ENCODE measurements at regions not wholly inside any gene's neighbourhood (a gene's known extent, or its start where the extent isn't known, plus 50 kb on each side); places are given as distances from the start of the nearest gene placed in this dataset.
"Not testable (repeated sequence)": the region's sequence is repeated elsewhere in the genome, so short reads cannot be mapped to it uniquely, and the experiment has no call there.

DNA sequence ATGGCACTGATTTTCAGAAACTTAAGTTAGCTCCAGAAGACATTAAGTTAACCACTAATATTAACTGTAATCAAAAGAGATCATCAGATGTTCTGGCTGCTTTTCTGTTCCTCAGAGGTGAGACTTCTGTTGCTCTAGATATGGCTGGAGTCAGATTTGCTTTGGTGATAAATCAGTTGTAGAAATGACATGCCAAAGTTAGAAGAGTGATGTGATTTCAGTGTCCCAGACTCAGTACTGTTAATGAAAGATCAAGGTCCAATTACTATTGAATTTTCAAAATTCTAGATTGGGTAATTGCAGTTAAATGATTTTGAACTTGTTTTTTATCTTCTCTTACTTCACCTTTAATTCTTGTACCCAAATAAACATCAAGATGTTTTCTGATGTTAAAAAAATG is 402.4 kb upstream of the SYNCRIP start:
- TF ChIP-seq, protein P1, sequence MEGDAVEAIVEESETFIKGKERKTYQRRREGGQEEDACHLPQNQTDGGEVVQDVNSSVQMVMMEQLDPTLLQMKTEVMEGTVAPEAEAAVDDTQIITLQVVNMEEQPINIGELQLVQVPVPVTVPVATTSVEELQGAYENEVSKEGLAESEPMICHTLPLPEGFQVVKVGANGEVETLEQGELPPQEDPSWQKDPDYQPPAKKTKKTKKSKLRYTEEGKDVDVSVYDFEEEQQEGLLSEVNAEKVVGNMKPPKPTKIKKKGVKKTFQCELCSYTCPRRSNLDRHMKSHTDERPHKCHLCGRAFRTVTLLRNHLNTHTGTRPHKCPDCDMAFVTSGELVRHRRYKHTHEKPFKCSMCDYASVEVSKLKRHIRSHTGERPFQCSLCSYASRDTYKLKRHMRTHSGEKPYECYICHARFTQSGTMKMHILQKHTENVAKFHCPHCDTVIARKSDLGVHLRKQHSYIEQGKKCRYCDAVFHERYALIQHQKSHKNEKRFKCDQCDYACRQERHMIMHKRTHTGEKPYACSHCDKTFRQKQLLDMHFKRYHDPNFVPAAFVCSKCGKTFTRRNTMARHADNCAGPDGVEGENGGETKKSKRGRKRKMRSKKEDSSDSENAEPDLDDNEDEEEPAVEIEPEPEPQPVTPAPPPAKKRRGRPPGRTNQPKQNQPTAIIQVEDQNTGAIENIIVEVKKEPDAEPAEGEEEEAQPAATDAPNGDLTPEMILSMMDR (IDR thresholded peaks at IDR 0.05) = no peak
- intact Hi-C loops (cut with DNase I) = no loop called here
- H3K27ac ChIP-seq = no peak overlapping the region
- no peak for ATAC-seq
- no peaks in the 10 kb centered on the region for H3K36me3 ChIP-seq
- no peak for DNase-seq
- no peaks in the 10 kb centered on the region for H3K27me3 ChIP-seq
- no peaks in the 10 kb centered on the region for H3K9me3 ChIP-seq
- no peak overlapping the region for H3K4me3 ChIP-seq
- H3K4me1 ChIP-seq = no peaks in the 10 kb centered on the region

DNA sequence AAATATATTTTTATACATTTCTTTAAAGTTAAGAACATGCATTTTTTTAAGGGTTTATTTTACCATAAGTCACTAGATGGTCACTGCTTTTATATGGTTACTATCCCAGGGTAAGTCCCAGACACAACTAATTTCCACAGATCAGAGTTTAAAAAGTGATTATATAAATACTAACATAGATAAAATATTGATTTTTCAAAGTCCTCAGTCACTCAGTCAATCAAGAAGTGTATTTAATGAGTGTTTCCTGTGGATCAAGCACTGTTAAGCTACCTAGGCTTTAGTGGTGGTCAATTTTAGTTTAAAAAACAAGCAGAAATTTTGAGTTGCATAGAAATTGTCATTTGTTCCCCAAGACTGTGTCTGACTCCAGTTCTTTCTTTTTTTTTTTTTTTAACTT is 399.5 kb upstream of the SYNCRIP start:
- no peak overlapping the region for H3K27ac ChIP-seq
- TF ChIP-seq, protein P1 (IDR thresholded peaks at IDR 0.05) = no peak
- intact Hi-C loops (cut with DNase I) = no loop called here
- ATAC-seq (no peak), DNase-seq (no peak)
- H3K4me3 ChIP-seq = no peak overlapping the region
- no peaks in the 10 kb centered on the region for H3K4me1 ChIP-seq
- H3K9me3 ChIP-seq = no peaks in the 10 kb centered on the region
- H3K36me3 ChIP-seq = no peaks in the 10 kb centered on the region
- H3K27me3 ChIP-seq = no peaks in the 10 kb centered on the region

DNA sequence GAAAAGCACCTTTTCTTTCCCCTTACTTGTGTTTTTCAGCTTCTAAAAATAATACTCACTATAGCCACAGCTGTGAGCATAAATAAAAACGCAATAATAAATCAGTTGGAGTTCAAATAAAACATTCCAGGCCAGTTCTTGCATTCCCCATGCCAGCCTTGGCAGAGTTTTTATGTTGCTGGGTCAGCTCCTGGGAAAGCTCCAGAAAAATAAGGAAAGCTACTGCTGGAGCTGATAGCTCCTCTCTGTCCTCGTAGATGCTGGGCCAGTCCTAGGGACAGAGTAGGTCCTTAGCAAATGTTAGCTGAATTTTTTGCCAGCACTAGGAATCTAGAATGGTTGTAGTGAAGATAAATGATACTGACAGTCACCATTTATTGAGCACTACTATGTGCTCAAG is 389.0 kb upstream of the SYNCRIP start:
- Histone ChIP-seq H3K36me3 (no peaks in the 10 kb centered on the region), H3K27ac (no peak overlapping the region), H3K4me3 (no peak overlapping the region), H3K27me3 (no peaks in the 10 kb centered on the region), H3K4me1 (no peaks in the 10 kb centered on the region), H3K9me3 (no peaks in the 10 kb centered on the region)
- intact Hi-C loops (cut with DNase I) = no loop called here
- no peak for DNase-seq
- TF ChIP-seq, protein P1 (IDR thresholded peaks at IDR 0.05) = no peak
- ATAC-seq = no peak

DNA sequence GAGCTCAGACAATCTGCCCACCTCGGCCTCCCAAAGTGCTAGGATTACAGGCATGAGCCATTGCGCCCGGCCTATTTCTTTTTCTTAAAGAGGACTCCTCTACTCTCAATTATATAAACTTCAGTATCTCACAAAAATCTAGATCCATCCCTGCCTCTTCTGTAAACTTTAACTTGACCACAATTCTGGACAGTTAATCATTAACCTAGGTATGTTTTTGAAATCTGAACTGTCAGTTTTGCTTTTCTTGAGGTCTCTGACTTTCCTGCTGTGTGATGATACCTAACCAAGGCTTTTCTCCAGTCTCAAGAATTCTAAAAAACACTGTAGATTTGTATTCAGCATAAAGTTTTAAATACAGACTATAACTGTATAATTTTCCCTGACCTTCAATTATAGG is 388.2 kb upstream of the SYNCRIP start:
- no peaks in the 10 kb centered on the region for H3K4me1 ChIP-seq

DNA sequence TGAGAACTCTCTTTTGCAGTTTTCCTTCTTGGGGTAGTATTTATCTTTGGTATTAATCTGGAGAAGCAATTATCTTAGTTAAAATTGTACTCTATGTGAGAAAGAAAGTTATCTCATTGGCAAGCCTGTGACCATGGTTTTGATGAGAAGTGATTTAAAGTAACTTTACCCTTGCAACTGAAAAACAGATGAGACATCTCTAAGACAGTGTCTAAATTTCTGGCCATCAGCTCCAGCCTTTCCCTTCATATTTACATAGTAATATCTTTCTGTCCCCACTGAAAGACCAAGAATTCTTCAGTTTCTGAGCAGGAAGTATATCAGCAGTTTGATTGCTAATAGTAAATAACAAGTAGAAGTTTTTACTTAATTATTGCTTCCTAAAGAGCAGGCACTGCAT is 386.1 kb upstream of the SYNCRIP start:
- Histone ChIP-seq H3K4me1 (no peaks in the 10 kb centered on the region), H3K4me3 (no peak overlapping the region), H3K27me3 (no peaks in the 10 kb centered on the region), H3K9me3 (no peaks in the 10 kb centered on the region), H3K36me3 (no peaks in the 10 kb centered on the region), H3K27ac (no peak overlapping the region)
- no peak for DNase-seq
- no peak for ATAC-seq
- intact Hi-C loops (cut with DNase I) = no loop called here
- TF ChIP-seq, protein P1 (IDR thresholded peaks at IDR 0.05) = no peak

More for the DNA sequence above, 388.2 kb upstream of the SYNCRIP start:
- intact Hi-C loops (cut with DNase I) = no loop called here
- no peaks in the 10 kb centered on the region for H3K9me3 ChIP-seq
- H3K36me3 ChIP-seq = no peaks in the 10 kb centered on the region
- H3K4me3 ChIP-seq = no peak overlapping the region
- H3K27ac ChIP-seq = no peak overlapping the region
- ATAC-seq (no peak), DNase-seq (no peak)
- TF ChIP-seq, protein P1 (IDR thresholded peaks at IDR 0.05) = no peak
- no peaks in the 10 kb centered on the region for H3K27me3 ChIP-seq

DNA sequence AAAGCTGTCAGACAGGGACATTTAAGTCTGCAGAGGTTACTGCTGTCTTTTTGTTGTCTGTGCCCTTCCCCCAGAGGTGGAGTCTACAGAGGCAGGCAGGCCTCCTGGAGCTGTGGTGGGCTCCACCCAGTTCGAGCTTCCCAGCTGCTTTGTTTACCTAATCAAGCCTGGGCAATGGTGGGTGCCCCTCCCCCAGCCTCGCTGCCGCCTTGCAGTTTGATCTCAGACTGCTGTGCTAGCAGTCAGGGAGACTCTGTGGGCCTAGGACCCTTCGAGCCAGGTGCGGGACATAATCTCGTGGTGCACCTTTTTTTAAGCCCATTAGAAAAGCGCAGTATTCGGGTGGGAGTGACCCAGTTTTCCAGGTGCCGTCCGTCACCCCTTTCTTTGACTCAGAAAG is 384.2 kb upstream of the SYNCRIP start:
- H3K4me1 ChIP-seq; H3K9me3 ChIP-seq; H3K27me3 ChIP-seq; H3K4me3 ChIP-seq; DNase-seq; H3K27ac ChIP-seq; H3K36me3 ChIP-seq; intact Hi-C loops (cut with DNase I); ATAC-seq: not testable (repeated sequence)
